ENCODE measurements at regions not wholly inside any gene's neighbourhood (a gene's known extent, or its start where the extent isn't known, plus 50 kb on each side); places are given as distances from the start of the nearest gene placed in this dataset.
A peak's percentile ranks its signal among the peaks of the same experiment; 100 is the strongest.

DNA sequence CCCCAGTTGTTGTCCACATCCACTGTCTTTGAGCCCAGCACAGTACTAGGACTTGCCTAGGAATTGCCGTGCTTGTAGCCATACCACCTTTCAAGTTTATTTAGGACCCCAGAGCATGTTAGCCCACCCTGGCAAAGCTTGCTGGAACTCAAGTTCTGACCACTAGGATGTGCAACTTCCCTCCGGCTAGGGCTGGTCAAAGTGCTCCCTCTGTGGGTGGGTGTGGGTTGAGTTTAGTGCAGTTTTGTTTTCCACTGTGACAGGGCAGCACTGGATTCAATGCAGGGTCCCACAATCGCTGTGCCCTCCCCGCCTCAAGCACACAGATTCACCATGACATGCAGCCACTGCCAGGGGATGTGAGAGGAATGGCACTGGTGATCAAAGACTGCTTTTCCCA is 96.0 kb downstream of the RASGEF1B start:
- in situ Hi-C loops (cut with HindIII; ENCODE audit: low sequenced_read_pairs): no loop called here
- no peak for DNase-seq (ENCODE audit: low spot score)

DNA sequence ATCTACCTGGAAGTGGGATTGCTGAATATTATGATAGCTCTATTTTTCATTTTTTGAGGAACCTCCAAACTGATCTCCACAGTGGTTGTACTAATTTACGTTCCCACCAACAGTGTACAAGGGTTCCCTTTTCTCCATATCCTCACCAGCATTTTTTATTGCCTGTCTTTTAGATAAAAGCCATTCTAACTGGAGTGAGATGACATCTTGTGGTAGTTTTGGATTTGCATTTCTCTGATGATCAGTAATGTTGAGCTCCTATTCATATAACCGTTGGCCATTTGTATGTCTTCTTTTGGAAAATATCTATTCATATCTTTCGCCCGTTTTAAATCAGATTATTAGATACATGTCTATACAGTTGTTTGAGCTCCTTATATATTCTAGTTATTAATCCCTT is 101.8 kb downstream of the RASGEF1B start:
- no peak for DNase-seq (ENCODE audit: low spot score)
- in situ Hi-C loops (cut with HindIII; ENCODE audit: low sequenced_read_pairs): no loop called here

DNA sequence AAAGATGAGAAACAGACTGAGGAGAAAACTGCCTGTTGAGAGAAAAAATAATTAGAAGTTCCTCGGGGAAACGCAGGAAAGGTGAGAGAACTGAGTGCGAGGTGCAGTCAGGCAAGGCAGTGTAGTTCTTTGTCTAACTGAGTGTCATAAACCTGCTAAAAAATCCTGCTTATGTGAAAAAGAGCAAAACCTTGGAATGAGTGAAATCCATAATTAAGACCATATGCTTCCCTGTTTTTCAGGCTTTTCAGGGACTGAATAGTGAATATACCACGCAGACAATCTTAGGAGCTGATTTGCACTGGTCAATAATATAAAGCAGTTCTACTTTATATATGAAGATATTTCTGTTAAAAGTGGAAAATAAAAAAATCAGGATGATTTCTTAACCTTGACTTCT is 104.9 kb downstream of the RASGEF1B start:
- no peak for DNase-seq (ENCODE audit: low spot score)
- in situ Hi-C loops (cut with HindIII; ENCODE audit: low sequenced_read_pairs): no loop called here

DNA sequence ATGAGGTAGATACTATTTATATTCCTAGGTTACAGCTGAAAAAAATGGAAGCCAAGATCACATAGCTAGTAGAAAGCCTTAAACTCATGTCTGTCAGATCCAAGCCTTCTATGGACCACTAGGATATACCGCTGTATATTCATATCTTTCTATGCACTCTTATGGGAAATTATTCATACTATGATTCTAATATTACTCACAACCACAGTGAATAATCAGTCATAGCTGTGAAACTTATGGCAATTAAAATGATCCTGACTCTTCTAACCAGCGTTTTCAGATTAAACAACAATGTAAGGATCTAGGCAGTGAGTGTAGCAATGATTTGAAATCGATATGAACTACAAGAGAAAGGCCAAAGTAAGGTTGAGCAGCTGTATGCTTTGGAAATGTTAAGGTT is 111.0 kb downstream of the RASGEF1B start:
- in situ Hi-C loops (cut with HindIII; ENCODE audit: low sequenced_read_pairs): no loop called here
- no peak for DNase-seq (ENCODE audit: low spot score)

DNA sequence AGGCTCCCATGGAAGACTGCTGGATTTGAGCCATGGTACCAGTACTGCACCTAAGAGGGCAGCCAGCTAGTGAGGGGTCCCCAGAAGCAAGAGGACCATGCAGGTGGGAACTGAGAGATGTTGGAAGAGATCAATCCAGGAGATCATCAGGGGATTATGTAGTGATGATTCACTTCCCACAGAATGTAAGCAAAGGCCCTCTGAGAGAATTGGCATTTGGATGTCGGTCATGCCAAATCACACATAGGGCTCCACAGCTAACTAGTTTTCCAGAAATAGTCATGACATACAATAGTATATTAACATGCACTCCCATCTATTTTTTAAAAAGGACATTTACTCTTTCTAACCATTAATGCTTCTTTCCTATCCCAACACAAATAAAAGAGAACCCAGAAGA is 112.5 kb downstream of the RASGEF1B start:
- in situ Hi-C loops (cut with HindIII; ENCODE audit: low sequenced_read_pairs): no loop called here
- DNase-seq (ENCODE audit: low spot score): no peak

DNA sequence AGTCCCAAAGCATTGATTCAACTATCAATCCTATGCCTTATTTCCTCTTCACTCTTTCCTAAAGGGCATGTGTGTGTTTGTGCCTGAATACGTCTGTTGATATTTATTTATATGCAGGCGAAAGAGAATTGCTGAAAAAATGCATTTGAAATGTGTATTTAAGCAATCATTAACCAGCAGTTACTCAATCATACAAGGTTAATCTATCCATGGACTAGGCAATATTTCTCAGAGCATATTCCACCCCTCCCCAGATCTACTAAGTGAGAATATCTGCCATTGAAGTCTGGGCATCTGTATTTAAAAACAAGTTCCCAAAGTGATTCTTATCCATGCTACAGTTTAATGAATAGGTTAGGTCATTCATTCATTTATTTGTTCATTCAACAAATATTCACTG is 113.6 kb downstream of the RASGEF1B start:
- in situ Hi-C loops (cut with HindIII; ENCODE audit: low sequenced_read_pairs): no loop called here
- DNase-seq (ENCODE audit: low spot score): no peak

DNA sequence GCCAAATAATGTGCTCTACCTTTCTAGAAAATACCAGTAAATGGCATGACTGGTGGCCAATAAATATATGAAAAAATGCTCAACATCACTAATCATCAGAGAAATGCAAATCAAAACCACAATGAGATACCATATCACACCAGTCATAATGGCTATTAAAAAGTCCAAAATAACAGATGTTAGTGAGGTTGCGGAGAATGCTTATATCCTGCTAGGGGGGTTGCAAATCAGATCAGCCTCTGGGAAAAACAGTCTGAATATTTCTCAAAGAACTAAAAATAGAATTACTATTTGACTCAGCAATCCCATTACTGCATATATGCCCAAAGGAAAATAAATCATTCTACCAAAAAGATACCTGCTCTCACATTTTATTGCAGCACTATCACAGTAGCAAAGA is 115.1 kb downstream of the RASGEF1B start:
- no peak for DNase-seq (ENCODE audit: low spot score)
- in situ Hi-C loops (cut with HindIII; ENCODE audit: low sequenced_read_pairs): no loop called here

DNA sequence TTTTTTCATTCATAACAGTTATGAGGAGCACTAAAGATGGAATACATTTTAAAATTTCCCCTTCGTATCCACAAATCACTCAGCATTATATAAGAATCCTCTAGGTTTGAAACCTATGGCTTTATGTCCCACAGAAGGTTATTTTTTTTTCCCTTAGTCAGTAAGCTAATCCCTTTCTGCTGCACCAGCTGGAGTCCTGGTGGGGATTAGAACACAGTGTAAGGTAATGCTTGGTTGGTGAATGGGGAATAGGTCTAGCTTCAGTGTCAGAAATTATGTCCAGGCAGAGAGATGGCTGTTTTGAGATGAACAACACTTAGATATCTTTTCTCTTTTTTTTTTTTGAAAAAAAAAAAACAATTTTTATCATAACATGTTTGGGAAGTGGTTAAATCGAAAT is 116.6 kb downstream of the RASGEF1B start:
- in situ Hi-C loops (cut with HindIII; ENCODE audit: low sequenced_read_pairs): no loop called here
- DNase-seq (ENCODE audit: low spot score): no peak

DNA sequence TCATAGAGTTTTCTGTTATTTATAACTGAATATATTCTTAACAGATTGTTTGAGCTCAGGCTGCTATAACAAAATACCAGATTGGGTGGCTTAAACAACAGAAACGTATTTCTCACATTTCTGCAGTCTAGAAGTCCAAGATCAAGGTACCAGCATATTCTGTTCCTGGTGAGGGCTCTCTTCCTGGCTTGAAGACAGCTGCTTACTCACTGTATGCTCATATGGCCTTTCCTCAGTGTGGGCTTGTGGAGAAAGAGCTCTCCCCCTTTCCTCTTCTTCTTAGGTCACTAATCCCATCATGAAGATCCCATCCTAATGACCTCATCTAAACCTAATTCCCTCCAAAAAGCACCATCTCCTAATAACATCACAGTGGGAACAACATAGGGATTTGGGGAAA is 117.8 kb downstream of the RASGEF1B start:
- DNase-seq (ENCODE audit: low spot score): no peak
- in situ Hi-C loops (cut with HindIII; ENCODE audit: low sequenced_read_pairs): no loop called here

DNA sequence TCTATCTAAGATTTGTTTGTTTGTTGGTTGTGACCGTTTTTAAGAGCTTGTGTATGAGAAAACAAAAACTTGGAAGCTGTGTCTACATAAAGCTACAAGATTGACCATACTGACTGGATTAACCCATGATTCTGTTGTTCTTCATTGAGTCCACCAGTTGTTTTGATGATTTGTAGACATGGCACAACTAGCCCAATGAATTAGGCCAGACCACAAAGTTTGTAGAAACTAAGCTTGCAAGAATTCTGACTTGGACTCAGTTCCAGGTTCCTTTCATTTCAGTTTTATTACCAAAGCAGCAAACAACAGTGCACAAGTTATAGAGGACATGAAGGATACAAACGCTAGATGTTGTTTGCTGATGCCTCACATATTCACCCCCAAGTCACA is 119.3 kb downstream of the RASGEF1B start:
- no peak for DNase-seq (ENCODE audit: low spot score)
- in situ Hi-C loops (cut with HindIII; ENCODE audit: low sequenced_read_pairs): no loop called here

DNA sequence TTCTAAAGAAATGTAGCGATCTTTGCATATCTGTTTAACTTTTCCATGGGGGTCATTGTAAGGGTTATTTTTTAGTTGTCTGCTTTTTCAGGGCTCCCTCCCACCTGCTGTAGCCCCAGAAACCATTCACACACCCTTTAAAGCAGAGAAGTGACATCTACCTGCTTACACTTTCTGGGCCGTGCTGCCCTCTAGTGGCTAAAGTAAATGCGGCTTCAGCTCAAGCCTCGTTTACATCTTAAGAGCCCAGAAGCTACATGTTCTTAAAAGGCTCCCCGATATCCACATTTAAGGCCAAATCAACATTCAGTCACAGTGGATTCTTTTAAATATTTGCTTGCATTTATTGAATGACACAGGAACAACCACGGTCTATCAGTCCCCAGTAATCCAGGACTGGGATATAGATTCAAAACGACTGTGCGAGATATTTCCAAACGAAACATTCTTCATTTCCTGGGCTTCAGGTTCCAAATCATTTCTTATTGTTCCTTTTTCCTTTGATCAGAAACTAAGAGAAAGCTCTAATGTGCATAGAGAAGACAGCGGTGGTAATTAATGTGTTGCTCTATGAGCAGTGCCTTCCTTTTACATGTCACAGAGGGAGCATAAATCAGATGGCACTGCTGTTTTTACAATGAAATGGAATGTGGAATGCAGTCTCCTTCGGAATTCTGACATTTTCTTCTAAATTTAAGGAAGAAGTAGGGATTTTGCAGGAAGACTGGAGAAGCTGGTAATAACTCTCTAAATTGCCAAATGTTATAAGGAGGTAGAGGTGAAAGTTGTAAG is 119.9 kb downstream of the RASGEF1B start:
- DNase-seq (ENCODE audit: low spot score): peak; percentile 74
- in situ Hi-C loops (cut with HindIII; ENCODE audit: low sequenced_read_pairs): no loop called here

DNA sequence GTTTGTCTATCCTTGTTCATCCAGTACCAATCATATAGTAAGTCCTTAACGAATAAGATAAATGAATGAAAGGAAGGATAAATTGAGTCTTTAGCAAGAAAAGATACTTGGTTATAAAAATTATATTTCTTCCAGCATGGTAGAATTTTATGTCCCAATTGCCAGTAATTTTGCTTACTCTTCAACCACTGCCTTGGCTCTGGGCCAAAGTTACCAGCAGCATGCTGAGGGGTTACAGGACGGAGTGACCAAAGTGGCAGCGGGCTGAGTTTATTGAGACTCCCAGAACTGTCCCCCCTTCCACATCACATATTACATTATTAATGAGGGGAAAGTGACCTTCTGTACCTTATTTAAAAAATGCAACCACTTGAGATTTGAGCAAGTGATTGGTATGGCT is 121.7 kb downstream of the RASGEF1B start:
- no peak for DNase-seq (ENCODE audit: low spot score)
- in situ Hi-C loops (cut with HindIII; ENCODE audit: low sequenced_read_pairs): no loop called here

DNA sequence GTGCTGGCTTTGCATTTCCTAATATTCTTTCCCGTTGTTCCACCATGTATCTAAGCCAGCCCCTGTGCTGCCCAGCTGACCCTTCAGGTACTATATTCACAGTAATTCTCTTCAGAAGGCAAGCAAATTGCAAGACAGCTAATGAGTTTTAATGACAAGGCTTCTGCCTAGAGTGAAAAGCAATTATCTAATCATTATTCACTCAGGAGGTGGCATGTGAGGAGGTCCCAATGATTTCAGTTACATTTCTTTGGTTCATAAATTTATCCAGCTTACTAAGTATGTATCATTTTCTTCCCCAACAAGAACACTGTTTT is 123.0 kb downstream of the RASGEF1B start:
- no peak for DNase-seq (ENCODE audit: low spot score)
- in situ Hi-C loops (cut with HindIII; ENCODE audit: low sequenced_read_pairs): no loop called here

DNA sequence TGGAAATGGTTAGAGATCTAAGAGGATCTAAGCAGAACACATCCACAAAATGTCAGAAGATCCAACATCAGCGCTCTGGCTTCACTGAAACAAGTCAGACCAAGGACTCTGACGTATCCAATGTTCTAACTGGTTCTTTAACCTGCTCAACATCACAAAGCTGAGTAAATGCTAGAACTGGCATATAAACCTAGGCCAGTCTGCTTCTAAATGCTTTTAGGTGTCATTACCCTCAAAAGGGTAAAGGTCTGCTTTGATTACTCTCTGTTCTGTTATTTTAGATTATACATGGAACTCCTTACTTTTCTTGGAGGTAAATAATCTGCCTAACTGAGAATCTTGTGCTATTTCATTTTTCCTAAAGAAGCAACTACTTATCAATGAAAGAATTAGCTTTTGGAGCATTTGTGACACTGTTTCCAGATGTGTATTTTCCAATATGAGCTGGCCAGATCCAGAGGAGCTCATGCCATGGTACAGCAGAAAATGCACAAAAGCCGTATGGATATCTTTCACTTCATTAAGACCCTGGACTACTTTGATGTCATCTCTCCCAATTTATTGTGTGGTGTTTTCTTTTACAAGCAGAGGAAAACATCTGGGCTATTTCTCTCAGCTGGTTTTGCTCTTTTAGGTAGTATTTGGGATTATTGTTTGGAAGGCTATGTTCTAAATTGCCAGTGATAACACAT is 123.5 kb downstream of the RASGEF1B start:
- in situ Hi-C loops (cut with HindIII; ENCODE audit: low sequenced_read_pairs): no loop called here
- no peak for DNase-seq (ENCODE audit: low spot score)

DNA sequence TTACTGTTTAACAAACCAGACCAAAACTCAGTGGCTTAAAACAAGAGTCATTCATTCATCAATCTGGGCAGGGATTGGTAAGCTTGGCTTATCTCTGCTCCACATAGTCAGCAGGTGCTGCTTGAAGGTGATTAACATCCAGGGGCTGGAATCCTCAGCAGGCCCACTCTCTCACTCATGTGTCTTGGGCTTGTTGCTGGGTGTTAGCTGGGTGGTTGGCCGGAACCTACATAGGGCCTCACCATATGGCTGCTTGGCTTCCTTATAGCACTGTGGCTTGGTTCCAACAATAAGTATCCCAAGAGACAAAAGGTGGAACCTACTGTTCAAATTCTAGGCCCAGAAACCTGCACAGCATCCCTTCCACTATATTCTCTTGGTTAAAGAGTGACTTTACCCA is 125.0 kb downstream of the RASGEF1B start:
- no peak for DNase-seq (ENCODE audit: low spot score)
- in situ Hi-C loops (cut with HindIII; ENCODE audit: low sequenced_read_pairs): no loop called here

DNA sequence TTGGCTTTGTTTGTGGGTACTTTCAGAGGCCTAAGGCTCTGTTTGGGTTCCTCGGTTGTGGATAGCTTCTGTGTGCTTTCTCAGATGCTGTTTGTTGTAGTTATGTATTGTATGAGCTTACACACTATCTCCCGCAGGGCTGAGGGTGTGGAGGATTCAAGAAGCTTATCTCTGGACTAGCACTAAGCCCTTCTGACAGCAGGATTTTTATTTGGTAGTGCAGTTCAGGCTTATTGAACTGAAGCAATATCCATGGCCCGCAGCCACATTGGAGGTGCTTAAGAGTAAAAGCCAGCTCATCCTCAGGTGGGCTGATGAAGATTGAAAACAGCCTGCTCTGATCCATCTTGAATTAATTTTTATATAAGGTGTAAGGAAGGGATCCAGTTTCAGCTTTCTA is 128.2 kb downstream of the RASGEF1B start:
- no peak for DNase-seq (ENCODE audit: low spot score)
- in situ Hi-C loops (cut with HindIII; ENCODE audit: low sequenced_read_pairs): no loop called here

DNA sequence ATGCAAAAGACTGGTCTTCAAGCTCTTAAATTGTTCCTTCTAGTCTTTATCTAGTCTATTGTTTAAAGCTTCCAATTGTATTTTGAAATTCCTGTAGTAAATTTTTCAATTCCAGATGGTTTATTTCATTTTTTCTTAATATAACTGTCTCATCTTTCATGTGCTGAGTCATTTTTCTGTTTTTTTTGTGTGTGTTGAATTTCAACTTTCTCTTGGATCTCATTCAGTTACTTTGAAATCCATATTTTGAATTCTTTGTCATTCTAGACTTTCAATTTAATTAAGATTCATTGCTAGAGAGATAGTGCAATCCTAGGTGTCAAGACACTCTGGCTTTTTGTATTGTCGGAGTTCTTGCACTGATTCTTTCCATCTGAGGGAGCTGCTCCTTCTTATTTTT is 128.0 kb upstream of the PRKG2 start:
- in situ Hi-C loops (cut with HindIII; ENCODE audit: low sequenced_read_pairs): no loop called here
- no peak for DNase-seq (ENCODE audit: low spot score)

DNA sequence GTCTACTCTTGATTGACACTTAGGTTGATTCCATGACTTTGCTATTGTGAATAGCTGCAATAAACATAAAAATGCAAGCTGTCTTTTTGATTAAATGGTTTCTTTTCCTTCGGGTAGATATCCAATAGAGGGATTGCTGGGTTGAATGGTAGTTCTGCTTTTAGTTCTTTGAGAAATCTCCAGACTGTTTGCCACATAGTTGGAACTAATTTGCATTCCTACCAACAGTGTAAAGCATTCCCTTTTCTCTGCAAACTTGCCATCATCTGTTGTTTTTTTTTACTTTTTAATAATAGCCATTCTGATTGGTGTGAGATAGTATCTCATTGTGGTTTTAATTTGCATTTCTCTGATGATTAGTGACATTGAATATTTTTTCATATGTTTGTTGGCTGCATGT is 122.2 kb upstream of the PRKG2 start:
- DNase-seq (ENCODE audit: low spot score): no peak
- in situ Hi-C loops (cut with HindIII; ENCODE audit: low sequenced_read_pairs): no loop called here

DNA sequence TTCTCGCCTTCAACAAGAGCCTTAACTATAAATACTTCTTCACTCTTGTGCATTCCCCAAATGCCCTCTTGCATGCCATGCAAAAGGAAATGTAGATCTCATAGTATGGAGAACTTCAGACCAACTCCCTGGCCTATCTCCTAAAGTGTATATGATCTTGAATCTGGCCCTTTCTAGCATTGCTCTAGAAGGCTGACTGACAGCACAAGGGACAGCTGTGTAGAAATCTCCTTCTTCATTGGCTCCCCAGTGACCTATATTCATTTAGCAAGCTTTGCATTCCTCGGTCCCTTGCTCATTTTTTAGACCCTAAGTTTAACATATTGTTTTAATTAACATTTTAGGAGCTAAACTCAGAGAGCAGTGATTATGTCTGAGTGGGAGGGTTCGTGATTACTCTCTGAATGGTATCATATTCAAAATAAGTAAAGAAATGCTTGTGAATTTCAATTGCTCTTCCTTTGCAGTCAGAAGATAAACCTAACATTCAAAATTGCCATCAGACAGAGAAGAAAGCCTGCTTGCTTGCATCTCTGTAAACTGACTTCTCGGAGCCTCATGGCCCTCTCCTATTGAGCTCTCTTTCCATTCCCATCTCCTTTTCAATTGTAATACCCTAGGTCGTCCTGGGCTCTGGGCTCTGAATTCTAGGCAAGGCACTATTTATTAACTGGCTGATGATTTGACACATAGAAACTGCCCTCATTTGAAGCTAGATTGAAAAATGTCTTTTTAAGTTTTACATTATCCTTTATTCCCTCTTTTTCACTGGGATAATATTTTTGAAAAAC is 120.3 kb upstream of the PRKG2 start:
- in situ Hi-C loops (cut with HindIII; ENCODE audit: low sequenced_read_pairs): no loop called here
- no peak for DNase-seq (ENCODE audit: low spot score)

DNA sequence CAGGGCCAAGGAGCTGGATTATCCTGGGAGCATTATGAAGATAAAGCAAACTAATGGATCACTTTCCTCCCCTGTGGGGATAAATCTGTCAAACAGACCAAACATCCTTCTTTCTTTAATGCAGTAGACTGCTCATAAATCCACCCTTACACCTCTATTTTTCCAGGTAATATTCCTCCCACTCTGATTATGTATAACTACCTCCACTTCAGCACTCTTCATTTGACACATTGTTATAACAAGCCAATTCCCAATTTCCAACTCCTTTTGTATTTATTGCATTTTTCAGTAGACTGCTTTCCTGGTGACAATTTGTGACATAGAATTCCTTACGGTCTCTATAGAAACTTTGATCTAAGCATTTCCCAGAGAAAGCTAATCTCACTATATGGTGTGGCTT is 115.0 kb upstream of the PRKG2 start:
- in situ Hi-C loops (cut with HindIII; ENCODE audit: low sequenced_read_pairs): no loop called here
- DNase-seq (ENCODE audit: low spot score): no peak

DNA sequence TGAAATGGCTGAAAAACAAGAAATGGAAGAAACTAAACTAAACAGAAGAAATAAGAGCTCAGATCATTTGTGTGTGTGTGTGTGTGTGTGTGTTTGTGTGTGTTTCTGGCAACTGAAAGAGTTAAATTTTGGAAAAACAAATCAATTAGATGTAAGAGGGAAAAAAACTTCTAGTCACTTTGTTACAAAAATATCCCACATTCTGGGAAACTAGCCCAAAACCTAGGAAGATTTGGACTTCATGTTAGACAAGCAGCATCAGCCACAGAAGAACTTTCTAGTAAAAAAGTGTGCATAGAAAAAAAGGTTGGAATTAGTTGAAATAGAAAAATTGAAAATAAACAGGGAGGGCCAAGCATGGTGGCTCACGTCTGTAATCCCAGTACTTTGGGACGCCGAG is 111.6 kb upstream of the PRKG2 start:
- DNase-seq (ENCODE audit: low spot score): no peak
- in situ Hi-C loops (cut with HindIII; ENCODE audit: low sequenced_read_pairs): no loop called here

All from G401 (cell line).